Natural killer cell (primary cell): ENCODE measurements at regions not wholly inside any gene's neighbourhood (a gene's known extent, or its start where the extent isn't known, plus 50 kb on each side); places are given as distances from the start of the nearest gene placed in this dataset.

Experiments used
- ATAC-seq, 3 donors: fragments of 150-1000 bp in 2 of 3; fragments of 200-7000 bp in 1 of 3; cut with Tn5 transposase; 1 replicate in 1 of 3; 2 replicates in 2 of 3; pipeline ENCODE4 v1.10.0; 2021; ENCODE audit warnings: mild to moderate bottlenecking in 2 of 3, moderate library complexity in 2 of 3
- DNase-seq, 2 donors: peaks; one replicate each; pipeline versions ENCODE4 v3.0.0 to v3.0.0-alpha.2; 2013 to 2021; ENCODE audit warnings: mixed read lengths in 1 of 2
- H3K27ac ChIP-seq: one replicate; pipeline ENCODE4 v1.5.1; 2013; ENCODE audit warnings: mild to moderate bottlenecking, low read length
- H3K27me3 ChIP-seq: one replicate; pipeline ENCODE4 v1.6.1; 2013; ENCODE audit warnings: low read length; ENCODE audit not compliant: control insufficient read depth, insufficient read depth
- H3K36me3 ChIP-seq: one replicate; pipeline ENCODE4 v1.6.1; 2013; ENCODE audit warnings: low read length; ENCODE audit not compliant: control insufficient read depth, insufficient read depth
- H3K4me1 ChIP-seq: one replicate; pipeline ENCODE4 v1.6.1; 2013; ENCODE audit warnings: low read length; ENCODE audit not compliant: control insufficient read depth, insufficient read depth
- H3K4me3 ChIP-seq: one replicate; pipeline ENCODE4 v1.5.1; 2013; ENCODE audit warnings: low read length
- H3K9me3 ChIP-seq: one replicate; pipeline ENCODE4 v1.6.1; 2013; ENCODE audit warnings: low read length; ENCODE audit not compliant: control insufficient read depth, insufficient read depth
- H3K27ac Mint-ChIP-seq, 2 donors: one replicate each; pipeline ENCODE4 v1.8.0; 2022; ENCODE audit warnings: mild to moderate bottlenecking in 2 of 2, mixed read lengths in 2 of 2, moderate library complexity in 1 of 2
- H3K27me3 Mint-ChIP-seq, 2 donors: one replicate each; pipeline ENCODE4 v1.8.0; 2022; ENCODE audit warnings: low read depth in 2 of 2, mixed read lengths in 2 of 2
- H3K36me3 Mint-ChIP-seq: one replicate; pipeline ENCODE4 v1.8.0; 2022; ENCODE audit warnings: mixed read lengths
- H3K4me1 Mint-ChIP-seq, 2 donors: one replicate each; pipeline ENCODE4 v1.8.0; 2022; ENCODE audit warnings: mixed read lengths in 2 of 2
- H3K4me3 Mint-ChIP-seq: one replicate; pipeline ENCODE4 v1.8.0; 2022; ENCODE audit warnings: mild to moderate bottlenecking, moderate library complexity, mixed read lengths
- H3K9me3 Mint-ChIP-seq, 2 donors: one replicate each; pipeline ENCODE4 v1.8.0; 2022; ENCODE audit warnings: mixed read lengths in 2 of 2
- WGBS: methylation state at CpG from one replicate; pipeline ENCODE4 v1.1.7; 2013; ENCODE audit warnings: missing lambda C conversion rate; ENCODE audit not compliant: insufficient coverage; 5-methylcytosine and 5-hydroxymethylcytosine counted together
- intact Hi-C: fragments of 100-400 bp; cut with micrococcal nuclease; formaldehyde crosslinking; loops from one replicate; pipeline ENCODE4 v1.14.2; 2022
- TF ChIP-seq, protein P1 (sequence below): fragments of 200-600 bp; IDR thresholded peaks from one replicate; pipeline ENCODE4 v1.8.0; 2022; ENCODE audit warnings: antibody characterized with exemption

- TF ChIP-seq, protein P1, sequence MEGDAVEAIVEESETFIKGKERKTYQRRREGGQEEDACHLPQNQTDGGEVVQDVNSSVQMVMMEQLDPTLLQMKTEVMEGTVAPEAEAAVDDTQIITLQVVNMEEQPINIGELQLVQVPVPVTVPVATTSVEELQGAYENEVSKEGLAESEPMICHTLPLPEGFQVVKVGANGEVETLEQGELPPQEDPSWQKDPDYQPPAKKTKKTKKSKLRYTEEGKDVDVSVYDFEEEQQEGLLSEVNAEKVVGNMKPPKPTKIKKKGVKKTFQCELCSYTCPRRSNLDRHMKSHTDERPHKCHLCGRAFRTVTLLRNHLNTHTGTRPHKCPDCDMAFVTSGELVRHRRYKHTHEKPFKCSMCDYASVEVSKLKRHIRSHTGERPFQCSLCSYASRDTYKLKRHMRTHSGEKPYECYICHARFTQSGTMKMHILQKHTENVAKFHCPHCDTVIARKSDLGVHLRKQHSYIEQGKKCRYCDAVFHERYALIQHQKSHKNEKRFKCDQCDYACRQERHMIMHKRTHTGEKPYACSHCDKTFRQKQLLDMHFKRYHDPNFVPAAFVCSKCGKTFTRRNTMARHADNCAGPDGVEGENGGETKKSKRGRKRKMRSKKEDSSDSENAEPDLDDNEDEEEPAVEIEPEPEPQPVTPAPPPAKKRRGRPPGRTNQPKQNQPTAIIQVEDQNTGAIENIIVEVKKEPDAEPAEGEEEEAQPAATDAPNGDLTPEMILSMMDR: no peak
- WGBS: 90% methylated on average over 2 of the region's 2 CpGs
Measured at GRCh38 chr15:81909011-81909358, 136.8 kb downstream of the MEX3B start.

GRCh38 chr15:81908111-81908510 lies 137.7 kb downstream of the MEX3B start:
- Histone ChIP-seq H3K4me1 (no peaks in the 10 kb centered on the region), H3K9me3 (no peaks in the 10 kb centered on the region), H3K27me3 (no peaks in the 10 kb centered on the region), H3K27ac (no peak overlapping the region), H3K4me3 (no peak overlapping the region), H3K36me3 (no peaks in the 10 kb centered on the region)
- Mint-ChIP-seq H3K27me3 (peaks cover 0 to 9% of the 10 kb centered on the region in 2 donors), H3K4me3 (no peak overlapping the region), H3K27ac (no peak overlapping the region), H3K9me3 (no peaks in the 10 kb centered on the region), H3K4me1 (no peaks in the 10 kb centered on the region), H3K36me3 (no peaks in the 10 kb centered on the region)
- 87% methylated on average over 2 of the region's 2 CpGs for WGBS
- TF ChIP-seq, protein P1: no peak
- DNase-seq (no peak), ATAC-seq (no peak)
- intact Hi-C loops: no loop called here

More at GRCh38 chr15:81909011-81909358, 136.8 kb downstream of the MEX3B start:
- DNase-seq: no peak
- Mint-ChIP-seq H3K4me3 (no peak overlapping the region), H3K9me3 (no peaks in the 10 kb centered on the region), H3K27me3 (peaks cover 0 to 4% of the 10 kb centered on the region in 2 donors), H3K27ac (no peak overlapping the region), H3K36me3 (no peaks in the 10 kb centered on the region), H3K4me1 (no peaks in the 10 kb centered on the region)
- H3K27me3 ChIP-seq: no peaks in the 10 kb centered on the region
- intact Hi-C loops: no loop called here
- H3K27ac ChIP-seq: no peak overlapping the region
- no peaks in the 10 kb centered on the region for H3K36me3 ChIP-seq
- no peaks in the 10 kb centered on the region for H3K4me1 ChIP-seq
- ATAC-seq: no peak
- H3K4me3 ChIP-seq: no peak overlapping the region
- no peaks in the 10 kb centered on the region for H3K9me3 ChIP-seq

GRCh38 chr15:81907521-81907920 lies 138.3 kb downstream of the MEX3B start:
- no CpG with 5 or more reads among the region's 1 CpG for WGBS
- peaks cover 0 to 9% of the 10 kb centered on the region in 2 donors for H3K27me3 Mint-ChIP-seq
- H3K36me3 Mint-ChIP-seq: no peaks in the 10 kb centered on the region
- DNase-seq: no peak
- TF ChIP-seq, protein P1: no peak
- H3K9me3 Mint-ChIP-seq: no peaks in the 10 kb centered on the region
- Histone ChIP-seq H3K4me3 (no peak overlapping the region), H3K9me3 (no peaks in the 10 kb centered on the region), H3K4me1 (no peaks in the 10 kb centered on the region), H3K36me3 (no peaks in the 10 kb centered on the region), H3K27me3 (no peaks in the 10 kb centered on the region), H3K27ac (no peak overlapping the region)
- no peaks in the 10 kb centered on the region for H3K4me1 Mint-ChIP-seq
- intact Hi-C loops: no loop called here
- H3K27ac Mint-ChIP-seq: no peak overlapping the region
- no peak for ATAC-seq
- H3K4me3 Mint-ChIP-seq: no peak overlapping the region

GRCh38 chr15:81905889-81906288 lies 139.9 kb downstream of the MEX3B start:
- intact Hi-C loops: no loop called here
- 92% methylated on average over 2 of the region's 2 CpGs for WGBS
- H3K4me3 Mint-ChIP-seq: no peak overlapping the region
- H3K9me3 Mint-ChIP-seq: no peaks in the 10 kb centered on the region
- no peak overlapping the region for H3K4me3 ChIP-seq
- H3K27ac ChIP-seq: no peak overlapping the region
- H3K27me3 Mint-ChIP-seq: peaks cover 6 to 9% of the 10 kb centered on the region in 2 donors
- TF ChIP-seq, protein P1: no peak
- ATAC-seq (no peak), DNase-seq (no peak)
- H3K36me3 Mint-ChIP-seq: no peaks in the 10 kb centered on the region
- H3K4me1 Mint-ChIP-seq: no peaks in the 10 kb centered on the region
- no peaks in the 10 kb centered on the region for H3K36me3 ChIP-seq
- H3K27me3 ChIP-seq: no peaks in the 10 kb centered on the region
- H3K27ac Mint-ChIP-seq: no peak overlapping the region
- H3K4me1 ChIP-seq: no peaks in the 10 kb centered on the region
- no peaks in the 10 kb centered on the region for H3K9me3 ChIP-seq
